Stimulated activated CD8-positive, alpha-beta memory T cell treated with anti-CD3 and anti-CD28 coated beads, Interleukin-7, amount 100 ng/mL, for 48 hours (primary cell): ENCODE measurements at regions not wholly inside any gene's neighbourhood (a gene's known extent, or its start where the extent isn't known, plus 50 kb on each side); places are given as distances from the start of the nearest gene placed in this dataset.

Source experiments
- DNase-seq, 2 donors: peaks; one replicate each; pipeline ENCODE4 v3.0.0-alpha.2; 2020; ENCODE audit warnings: low read depth in 1 of 2; ENCODE audit errors: extremely low read depth in 1 of 2

GRCh38 chr3:4021162-4021561 lies 221.9 kb downstream of the LRRN1 start:
- DNase-seq = no peak

GRCh38 chr3:4029135-4029534 lies 229.9 kb downstream of the LRRN1 start:
- DNase-seq = no peak

- no peak for DNase-seq
Measured at GRCh38 chr3:4030624-4031023, 231.4 kb downstream of the LRRN1 start.

- DNase-seq = no peak
Measured at GRCh38 chr3:4033296-4033695, 234.1 kb downstream of the LRRN1 start.

- no peak for DNase-seq
Measured at GRCh38 chr3:4036046-4036445, 236.8 kb downstream of the LRRN1 start.

GRCh38 chr3:4038351-4038750 lies 239.1 kb downstream of the LRRN1 start:
- DNase-seq = no peak

GRCh38 chr3:4042070-4042469 lies 242.8 kb downstream of the LRRN1 start:
- DNase-seq = no peak

- DNase-seq = no peak
Measured at GRCh38 chr3:4042869-4043268, 243.6 kb downstream of the LRRN1 start.

GRCh38 chr3:4043867-4044575 lies 244.8 kb downstream of the LRRN1 start:
- DNase-seq = no peak

GRCh38 chr3:4044619-4045018 lies 245.4 kb downstream of the LRRN1 start:
- no peak for DNase-seq

- no peak for DNase-seq
Measured at GRCh38 chr3:4045756-4046155, 246.5 kb downstream of the LRRN1 start.

GRCh38 chr3:4047366-4047765 lies 248.1 kb downstream of the LRRN1 start:
- no peak for DNase-seq

- DNase-seq = no peak
Measured at GRCh38 chr3:4052706-4053105, 250.5 kb upstream of the SETMAR start.

- no peak for DNase-seq
Measured at GRCh38 chr3:4053975-4054374, 249.2 kb upstream of the SETMAR start.

GRCh38 chr3:4060064-4060463 lies 243.1 kb upstream of the SETMAR start:
- DNase-seq = no peak

GRCh38 chr3:4060603-4061002 lies 242.6 kb upstream of the SETMAR start:
- DNase-seq = no peak

GRCh38 chr3:4061195-4061594 lies 242.0 kb upstream of the SETMAR start:
- no peak for DNase-seq

- DNase-seq = no peak
Measured at GRCh38 chr3:4061783-4062360, 241.3 kb upstream of the SETMAR start.

GRCh38 chr3:4062621-4063020 lies 240.5 kb upstream of the SETMAR start:
- DNase-seq = no peak

GRCh38 chr3:4063916-4064574 lies 239.1 kb upstream of the SETMAR start:
- no peak for DNase-seq

GRCh38 chr3:4065085-4065484 lies 238.1 kb upstream of the SETMAR start:
- no peak for DNase-seq

- DNase-seq = no peak
Measured at GRCh38 chr3:4065554-4065953, 237.6 kb upstream of the SETMAR start.
